ENCODE measurements at regions not wholly inside any gene's neighbourhood (a gene's known extent, or its start where the extent isn't known, plus 50 kb on each side); places are given as distances from the start of the nearest gene placed in this dataset.

- no peaks in the 10 kb centered on the region for H3K36me3 ChIP-seq (replicated peaks; ENCODE audit: insufficient read depth, low read depth)
- no peaks in the 10 kb centered on the region for H3K9me3 ChIP-seq (ENCODE audit: low read depth)
- no peaks in the 10 kb centered on the region for H3K9me2 ChIP-seq (replicated peaks; ENCODE audit: insufficient read depth)
- H3K79me2 ChIP-seq = no peaks in the 10 kb centered on the region
- H3K4me2 ChIP-seq = no peak overlapping the region
- no peak overlapping the region for H2AFZ ChIP-seq
- no peaks in the 10 kb centered on the region for H4K20me1 ChIP-seq (ENCODE audit: insufficient read depth, poor library complexity, severe bottlenecking)
- no peak for DNase-seq (ENCODE audit: low spot score)
- H3K4me1 ChIP-seq (ENCODE audit: insufficient read depth) = no peaks in the 10 kb centered on the region
- H3K4me3 ChIP-seq = no peak overlapping the region
- TF ChIP-seq EZH2phosphoT487 (IDR thresholded peaks at IDR 0.05; ENCODE audit: low read depth, severe bottlenecking, unreplicated experiment) (no peak), CTCF (IDR thresholded peaks at IDR 0.05; ENCODE audit: poor library complexity) (no peak), EZH2 (IDR thresholded peaks at IDR 0.05; ENCODE audit: borderline replicate concordance) (no peak)
- no peak overlapping the region for H3K27ac ChIP-seq
- 90% methylated on average over 8 of the region's 8 CpGs for WGBS (ENCODE audit: low lambda C conversion rate, missing lambda C conversion rate)
- no peaks in the 10 kb centered on the region for H3K27me3 ChIP-seq
These were observed 221.6 kb upstream of the ATP10A start for GRCh38 chr15:26084771-26085170.

- no peak overlapping the region for H2AFZ ChIP-seq
- no peaks in the 10 kb centered on the region for H4K20me1 ChIP-seq (ENCODE audit: insufficient read depth, poor library complexity, severe bottlenecking)
- H3K4me2 ChIP-seq = no peak overlapping the region
- 54% methylated on average over 2 of the region's 2 CpGs for WGBS (ENCODE audit: low lambda C conversion rate, missing lambda C conversion rate)
- no peaks in the 10 kb centered on the region for H3K36me3 ChIP-seq (replicated peaks; ENCODE audit: insufficient read depth, low read depth)
- no peak overlapping the region for H3K27ac ChIP-seq
- H3K27me3 ChIP-seq = no peaks in the 10 kb centered on the region
- no peak for DNase-seq (ENCODE audit: low spot score)
- no peaks in the 10 kb centered on the region for H3K79me2 ChIP-seq
- no peaks in the 10 kb centered on the region for H3K9me2 ChIP-seq (replicated peaks; ENCODE audit: insufficient read depth)
- H3K4me3 ChIP-seq = no peak overlapping the region
- TF ChIP-seq EZH2 (IDR thresholded peaks at IDR 0.05; ENCODE audit: borderline replicate concordance) (no peak), CTCF (IDR thresholded peaks at IDR 0.05; ENCODE audit: poor library complexity) (no peak), EZH2phosphoT487 (IDR thresholded peaks at IDR 0.05; ENCODE audit: low read depth, severe bottlenecking, unreplicated experiment) (no peak)
- H3K4me1 ChIP-seq (ENCODE audit: insufficient read depth) = no peaks in the 10 kb centered on the region
- H3K9me3 ChIP-seq (ENCODE audit: low read depth) = no peaks in the 10 kb centered on the region
These were observed 220.8 kb upstream of the ATP10A start for GRCh38 chr15:26083896-26084295.

- H4K20me1 ChIP-seq (ENCODE audit: insufficient read depth, poor library complexity, severe bottlenecking) = no peaks in the 10 kb centered on the region
- no peak overlapping the region for H2AFZ ChIP-seq
- H3K36me3 ChIP-seq (replicated peaks; ENCODE audit: insufficient read depth, low read depth) = no peaks in the 10 kb centered on the region
- H3K9me2 ChIP-seq (replicated peaks; ENCODE audit: insufficient read depth) = no peaks in the 10 kb centered on the region
- no peaks in the 10 kb centered on the region for H3K4me1 ChIP-seq (ENCODE audit: insufficient read depth)
- no peak for DNase-seq (ENCODE audit: low spot score)
- peak overlapping the region; percentile 75 for H3K4me2 ChIP-seq
- H3K9me3 ChIP-seq (ENCODE audit: low read depth) = no peaks in the 10 kb centered on the region
- no peaks in the 10 kb centered on the region for H3K27me3 ChIP-seq
- no peaks in the 10 kb centered on the region for H3K79me2 ChIP-seq
- no peak overlapping the region for H3K4me3 ChIP-seq
- WGBS (ENCODE audit: low lambda C conversion rate, missing lambda C conversion rate) = 71% methylated on average over 4 of the region's 4 CpGs
- TF ChIP-seq EZH2 (IDR thresholded peaks at IDR 0.05; ENCODE audit: borderline replicate concordance) (no peak), CTCF (IDR thresholded peaks at IDR 0.05; ENCODE audit: poor library complexity) (no peak), EZH2phosphoT487 (IDR thresholded peaks at IDR 0.05; ENCODE audit: low read depth, severe bottlenecking, unreplicated experiment) (no peak)
- peak overlapping the region; percentile 91 for H3K27ac ChIP-seq
These were observed 220.3 kb upstream of the ATP10A start for GRCh38 chr15:26083457-26083856.

Data from hepatocyte (in vitro differentiated cells).